H1 (cell line): ENCODE measurements at regions not wholly inside any gene's neighbourhood (a gene's known extent, or its start where the extent isn't known, plus 50 kb on each side); places are given as distances from the start of the nearest gene placed in this dataset.
A peak's percentile ranks its signal among the peaks of the same experiment; 100 is the strongest.

Experiments used
- JUND ChIP-seq: IDR thresholded peaks from 2 replicates; pipeline ENCODE4 v1.6.1; 2011; ENCODE audit warnings: mild to moderate bottlenecking, improper control_type of control experiment, low read length
- POLR2AphosphoS5 ChIP-seq: IDR thresholded peaks from 2 replicates; pipeline ENCODE4 v1.6.1; 2011; ENCODE audit warnings: low read depth, low read length
- RAD21 ChIP-seq, 2 experiments: IDR thresholded peaks in 1 of 2; conservative IDR thresholded peaks in 1 of 2; 2 replicates each; pipeline ENCODE4 v1.6.1; 2011; ENCODE audit warnings: low read depth in 2 of 2, low read length in 2 of 2, improper control_type of control experiment in 1 of 2, inconsistent platforms in 1 of 2, mild to moderate bottlenecking in 1 of 2, moderate library complexity in 1 of 2
- TF ChIP-seq, protein P1 (sequence below): IDR thresholded peaks from 2 replicates; pipeline ENCODE4 v1.6.1; 2012; ENCODE audit warnings: inconsistent platforms

- TF ChIP-seq JUND: no peak
- TF ChIP-seq, protein P1, sequence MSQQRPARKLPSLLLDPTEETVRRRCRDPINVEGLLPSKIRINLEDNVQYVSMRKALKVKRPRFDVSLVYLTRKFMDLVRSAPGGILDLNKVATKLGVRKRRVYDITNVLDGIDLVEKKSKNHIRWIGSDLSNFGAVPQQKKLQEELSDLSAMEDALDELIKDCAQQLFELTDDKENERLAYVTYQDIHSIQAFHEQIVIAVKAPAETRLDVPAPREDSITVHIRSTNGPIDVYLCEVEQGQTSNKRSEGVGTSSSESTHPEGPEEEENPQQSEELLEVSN: no peak
- peak; percentile 86 to 87 for TF ChIP-seq RAD21 (IDR thresholded peaks at IDR 0.05 in 1 of 2, conservative IDR thresholded peaks at IDR 0.05 in 1 of 2; ENCODE audit: low read depth in 2 of 2, low read length in 2 of 2)
- TF ChIP-seq POLR2AphosphoS5: no peak
Measured at GRCh38 chr5:112551419-112552032, 132.4 kb upstream of the EPB41L4A start (continued).
